ENCODE measurements at regions not wholly inside any gene's neighbourhood (a gene's known extent, or its start where the extent isn't known, plus 50 kb on each side); places are given as distances from the start of the nearest gene placed in this dataset.
A peak's percentile ranks its signal among the peaks of the same experiment; 100 is the strongest.

DNA sequence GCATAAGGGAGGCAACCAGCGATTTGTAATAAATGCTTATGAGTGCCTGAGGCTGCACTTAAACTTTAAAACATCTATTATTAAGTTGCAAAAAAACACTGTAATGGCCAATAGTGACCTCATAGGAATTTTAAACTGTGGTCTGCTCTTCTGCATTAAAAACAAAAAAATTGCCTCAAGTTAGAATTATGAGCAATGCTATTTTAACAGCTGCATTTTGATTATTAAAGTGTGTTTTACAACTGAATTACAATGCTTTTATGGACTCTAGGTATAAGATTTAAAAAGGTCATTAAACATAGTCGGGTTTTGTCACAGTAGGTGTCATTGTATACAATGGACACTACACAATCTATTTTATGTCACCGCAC, 528.7 kb upstream of the FANCL start (continued):
- TF ChIP-seq, protein P1, sequence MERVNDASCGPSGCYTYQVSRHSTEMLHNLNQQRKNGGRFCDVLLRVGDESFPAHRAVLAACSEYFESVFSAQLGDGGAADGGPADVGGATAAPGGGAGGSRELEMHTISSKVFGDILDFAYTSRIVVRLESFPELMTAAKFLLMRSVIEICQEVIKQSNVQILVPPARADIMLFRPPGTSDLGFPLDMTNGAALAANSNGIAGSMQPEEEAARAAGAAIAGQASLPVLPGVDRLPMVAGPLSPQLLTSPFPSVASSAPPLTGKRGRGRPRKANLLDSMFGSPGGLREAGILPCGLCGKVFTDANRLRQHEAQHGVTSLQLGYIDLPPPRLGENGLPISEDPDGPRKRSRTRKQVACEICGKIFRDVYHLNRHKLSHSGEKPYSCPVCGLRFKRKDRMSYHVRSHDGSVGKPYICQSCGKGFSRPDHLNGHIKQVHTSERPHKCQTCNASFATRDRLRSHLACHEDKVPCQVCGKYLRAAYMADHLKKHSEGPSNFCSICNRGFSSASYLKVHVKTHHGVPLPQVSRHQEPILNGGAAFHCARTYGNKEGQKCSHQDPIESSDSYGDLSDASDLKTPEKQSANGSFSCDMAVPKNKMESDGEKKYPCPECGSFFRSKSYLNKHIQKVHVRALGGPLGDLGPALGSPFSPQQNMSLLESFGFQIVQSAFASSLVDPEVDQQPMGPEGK (CRISPR knock-in tag; IDR thresholded peaks at IDR 0.05; ENCODE audit: borderline replicate concordance), result no peak
- TF ChIP-seq ZC3H10 (CRISPR knock-in tag; IDR thresholded peaks at IDR 0.05) (no peak), GLIS3 (CRISPR knock-in tag; IDR thresholded peaks at IDR 0.05) (no peak), CREB5 (CRISPR knock-in tag; IDR thresholded peaks at IDR 0.05; ENCODE audit: low read depth) (peak; percentile 67), RARB (CRISPR knock-in tag; IDR thresholded peaks at IDR 0.05) (no peak), SNAI2 (CRISPR knock-in tag; IDR thresholded peaks at IDR 0.05) (no peak), ESRRG (CRISPR knock-in tag; IDR thresholded peaks at IDR 0.05) (no peak)

DNA sequence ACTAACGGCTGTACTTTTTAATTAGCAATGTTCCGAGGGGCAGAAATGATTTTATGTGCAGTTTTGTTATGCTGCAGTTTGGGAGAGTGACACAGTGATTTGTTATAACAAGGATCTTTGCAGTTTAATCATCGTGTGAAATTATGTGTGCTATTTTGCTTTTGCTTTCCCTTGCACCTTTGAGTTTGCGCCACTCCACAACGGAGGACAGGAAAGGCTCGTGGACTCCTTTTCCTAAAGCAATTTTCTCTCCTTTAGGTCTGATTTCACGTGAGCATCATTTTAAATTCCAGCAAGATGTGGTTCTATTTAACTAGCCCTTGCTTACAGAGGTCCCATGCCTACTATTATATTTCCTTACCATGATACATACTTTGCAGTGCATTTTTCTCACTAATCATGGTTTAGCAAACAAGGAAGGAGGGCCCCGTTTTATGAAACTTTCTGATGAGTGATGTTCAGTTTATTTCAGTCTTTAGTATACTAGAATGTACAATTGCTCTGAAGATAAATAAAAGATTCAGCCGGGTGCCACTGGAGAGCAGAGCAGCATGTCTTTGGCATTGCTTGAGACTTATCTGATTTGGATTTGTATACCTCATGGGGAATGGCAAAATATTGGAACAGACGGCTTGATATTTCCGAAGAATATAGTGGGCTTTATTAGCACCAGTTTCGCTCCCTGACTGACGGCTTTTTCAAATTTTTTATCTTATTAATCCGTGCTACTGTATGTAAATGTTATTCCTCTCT, 528.2 kb upstream of the FANCL start:
- no peak for ATAC-seq
- no peak for TF ChIP-seq ZFP3 (CRISPR knock-in tag; IDR thresholded peaks at IDR 0.05)
- TF ChIP-seq, protein P2, sequence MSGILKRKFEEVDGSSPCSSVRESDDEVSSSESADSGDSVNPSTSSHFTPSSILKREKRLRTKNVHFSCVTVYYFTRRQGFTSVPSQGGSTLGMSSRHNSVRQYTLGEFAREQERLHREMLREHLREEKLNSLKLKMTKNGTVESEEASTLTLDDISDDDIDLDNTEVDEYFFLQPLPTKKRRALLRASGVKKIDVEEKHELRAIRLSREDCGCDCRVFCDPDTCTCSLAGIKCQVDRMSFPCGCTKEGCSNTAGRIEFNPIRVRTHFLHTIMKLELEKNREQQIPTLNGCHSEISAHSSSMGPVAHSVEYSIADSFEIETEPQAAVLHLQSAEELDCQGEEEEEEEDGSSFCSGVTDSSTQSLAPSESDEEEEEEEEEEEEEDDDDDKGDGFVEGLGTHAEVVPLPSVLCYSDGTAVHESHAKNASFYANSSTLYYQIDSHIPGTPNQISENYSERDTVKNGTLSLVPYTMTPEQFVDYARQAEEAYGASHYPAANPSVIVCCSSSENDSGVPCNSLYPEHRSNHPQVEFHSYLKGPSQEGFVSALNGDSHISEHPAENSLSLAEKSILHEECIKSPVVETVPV (CRISPR knock-in tag; IDR thresholded peaks at IDR 0.05), result no peak
- TF ChIP-seq RARB (CRISPR knock-in tag; IDR thresholded peaks at IDR 0.05), result no peak
- no peak for TF ChIP-seq SNAI2 (CRISPR knock-in tag; IDR thresholded peaks at IDR 0.05)
- TF ChIP-seq ZNF565 (CRISPR knock-in tag; conservative IDR thresholded peaks at IDR 0.05; ENCODE audit: low read depth), result no peak
- no peak for TF ChIP-seq ZNF70 (CRISPR knock-in tag; IDR thresholded peaks at IDR 0.05)
- TF ChIP-seq CREB5 (CRISPR knock-in tag; IDR thresholded peaks at IDR 0.05; ENCODE audit: low read depth), result no peak
- no peak for TF ChIP-seq TCF4 (CRISPR knock-in tag; IDR thresholded peaks at IDR 0.05; ENCODE audit: borderline replicate concordance)
- TF ChIP-seq ESRRG (CRISPR knock-in tag; IDR thresholded peaks at IDR 0.05), result no peak
- TF ChIP-seq CSDC2 (CRISPR knock-in tag; IDR thresholded peaks at IDR 0.05), result no peak
- TF ChIP-seq PPARA (CRISPR knock-in tag; IDR thresholded peaks at IDR 0.05; ENCODE audit: borderline replicate concordance), result no peak
- TF ChIP-seq OSR1 (CRISPR knock-in tag; IDR thresholded peaks at IDR 0.05), result no peak
- no peak for TF ChIP-seq ZNF8 (CRISPR knock-in tag; IDR thresholded peaks at IDR 0.05)

- no peak for ATAC-seq
- TF ChIP-seq CSDC2 (CRISPR knock-in tag; IDR thresholded peaks at IDR 0.05) (no peak), BACH2 (CRISPR knock-in tag; IDR thresholded peaks at IDR 0.05; ENCODE audit: borderline replicate concordance) (no peak), GLIS3 (CRISPR knock-in tag; IDR thresholded peaks at IDR 0.05) (no peak), RARB (CRISPR knock-in tag; IDR thresholded peaks at IDR 0.05) (no peak), ZNF565 (CRISPR knock-in tag; conservative IDR thresholded peaks at IDR 0.05; ENCODE audit: low read depth) (no peak)
Measured at GRCh38 chr2:58768715-58769080, 527.6 kb upstream of the FANCL start.

DNA sequence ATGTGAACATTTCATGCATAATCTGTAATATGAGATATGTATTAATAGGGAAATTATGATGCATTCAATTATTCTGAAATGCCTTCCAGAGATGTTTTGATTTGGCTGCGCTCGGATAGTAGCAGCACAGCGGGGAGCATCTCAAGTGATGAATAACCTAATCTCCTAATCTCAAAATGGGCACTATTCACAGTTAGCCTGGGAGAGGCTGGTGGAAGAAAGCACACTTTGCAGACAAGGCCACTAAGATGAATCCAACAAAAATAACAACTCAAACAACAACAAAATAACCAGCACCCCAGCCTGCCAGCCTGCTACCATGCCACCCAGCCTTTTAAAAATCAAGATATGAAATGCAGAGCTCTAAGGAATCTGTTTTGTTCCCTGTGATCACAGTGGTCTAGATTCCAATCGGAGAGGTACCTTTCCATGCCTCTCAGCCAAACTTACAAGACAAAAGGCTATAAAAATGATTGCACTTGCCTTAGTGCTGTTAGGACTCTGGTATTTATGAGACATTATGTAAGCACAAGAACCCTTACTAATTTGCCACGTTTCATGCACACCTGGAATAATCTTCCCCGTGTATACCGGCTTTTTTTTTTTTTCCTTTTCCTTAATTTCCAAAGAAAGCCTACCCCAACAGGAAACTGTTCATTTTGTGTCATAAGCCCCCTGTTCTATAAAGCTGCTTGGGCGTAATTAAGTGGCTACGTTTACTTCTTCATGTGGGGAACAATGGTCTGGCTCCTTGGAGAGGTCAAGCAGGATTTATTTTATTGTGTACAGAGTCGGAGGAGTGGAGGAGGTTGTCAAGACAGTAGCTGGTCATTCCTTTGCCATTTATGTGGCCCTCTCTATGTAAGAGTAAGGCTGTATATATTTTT, 526.9 kb upstream of the FANCL start:
- no peak for ATAC-seq
- TF ChIP-seq TCF4 (CRISPR knock-in tag; IDR thresholded peaks at IDR 0.05; ENCODE audit: borderline replicate concordance) (no peak), POU6F1 (CRISPR knock-in tag; IDR thresholded peaks at IDR 0.05; ENCODE audit: borderline replicate concordance, low read depth) (no peak), SNAI2 (CRISPR knock-in tag; IDR thresholded peaks at IDR 0.05) (no peak), ARNTL (CRISPR knock-in tag; IDR thresholded peaks at IDR 0.05; ENCODE audit: borderline replicate concordance, low read depth) (no peak), GLIS3 (CRISPR knock-in tag; IDR thresholded peaks at IDR 0.05) (no peak), PPARA (CRISPR knock-in tag; IDR thresholded peaks at IDR 0.05; ENCODE audit: borderline replicate concordance) (no peak), OSR1 (CRISPR knock-in tag; IDR thresholded peaks at IDR 0.05) (no peak), ISL1 (CRISPR knock-in tag; IDR thresholded peaks at IDR 0.05) (no peak), CREB5 (CRISPR knock-in tag; IDR thresholded peaks at IDR 0.05; ENCODE audit: low read depth) (no peak), ZNF8 (CRISPR knock-in tag; IDR thresholded peaks at IDR 0.05) (no peak), ZNF70 (CRISPR knock-in tag; IDR thresholded peaks at IDR 0.05) (no peak)
- TF ChIP-seq, protein P1 (CRISPR knock-in tag; IDR thresholded peaks at IDR 0.05; ENCODE audit: borderline replicate concordance), result no peak
